ENCODE measurements at regions not wholly inside any gene's neighbourhood (a gene's known extent, or its start where the extent isn't known, plus 50 kb on each side); places are given as distances from the start of the nearest gene placed in this dataset.

DNA sequence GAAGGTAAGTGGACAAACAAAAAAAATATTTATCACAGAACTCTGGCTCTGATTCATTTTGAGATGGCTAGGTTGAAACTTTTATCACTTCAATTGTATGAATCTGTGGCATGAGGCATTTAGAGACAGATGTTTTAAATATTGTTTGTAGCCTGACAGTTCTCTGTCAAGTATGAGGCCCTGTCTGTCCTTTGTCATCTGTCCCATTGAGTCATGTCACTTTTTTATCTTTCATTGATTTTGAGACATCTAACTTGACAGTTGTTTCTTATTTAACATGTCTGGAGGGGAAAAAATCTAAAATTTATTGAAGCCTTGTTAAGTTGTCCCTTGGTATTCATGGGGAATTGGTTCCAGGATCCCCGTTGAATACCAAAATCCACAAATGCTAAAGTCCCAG is 829.5 kb downstream of the FSCB start:
- ATAC-seq = no peak
- TF ChIP-seq, protein P1, sequence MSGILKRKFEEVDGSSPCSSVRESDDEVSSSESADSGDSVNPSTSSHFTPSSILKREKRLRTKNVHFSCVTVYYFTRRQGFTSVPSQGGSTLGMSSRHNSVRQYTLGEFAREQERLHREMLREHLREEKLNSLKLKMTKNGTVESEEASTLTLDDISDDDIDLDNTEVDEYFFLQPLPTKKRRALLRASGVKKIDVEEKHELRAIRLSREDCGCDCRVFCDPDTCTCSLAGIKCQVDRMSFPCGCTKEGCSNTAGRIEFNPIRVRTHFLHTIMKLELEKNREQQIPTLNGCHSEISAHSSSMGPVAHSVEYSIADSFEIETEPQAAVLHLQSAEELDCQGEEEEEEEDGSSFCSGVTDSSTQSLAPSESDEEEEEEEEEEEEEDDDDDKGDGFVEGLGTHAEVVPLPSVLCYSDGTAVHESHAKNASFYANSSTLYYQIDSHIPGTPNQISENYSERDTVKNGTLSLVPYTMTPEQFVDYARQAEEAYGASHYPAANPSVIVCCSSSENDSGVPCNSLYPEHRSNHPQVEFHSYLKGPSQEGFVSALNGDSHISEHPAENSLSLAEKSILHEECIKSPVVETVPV (CRISPR knock-in tag; IDR thresholded peaks at IDR 0.05) = no peak
- TF ChIP-seq TOX (CRISPR knock-in tag; IDR thresholded peaks at IDR 0.05; ENCODE audit: borderline replicate concordance) (no peak), CSDC2 (CRISPR knock-in tag; IDR thresholded peaks at IDR 0.05) (no peak), RARB (CRISPR knock-in tag; IDR thresholded peaks at IDR 0.05) (no peak), ZFP3 (CRISPR knock-in tag; IDR thresholded peaks at IDR 0.05) (no peak)

DNA sequence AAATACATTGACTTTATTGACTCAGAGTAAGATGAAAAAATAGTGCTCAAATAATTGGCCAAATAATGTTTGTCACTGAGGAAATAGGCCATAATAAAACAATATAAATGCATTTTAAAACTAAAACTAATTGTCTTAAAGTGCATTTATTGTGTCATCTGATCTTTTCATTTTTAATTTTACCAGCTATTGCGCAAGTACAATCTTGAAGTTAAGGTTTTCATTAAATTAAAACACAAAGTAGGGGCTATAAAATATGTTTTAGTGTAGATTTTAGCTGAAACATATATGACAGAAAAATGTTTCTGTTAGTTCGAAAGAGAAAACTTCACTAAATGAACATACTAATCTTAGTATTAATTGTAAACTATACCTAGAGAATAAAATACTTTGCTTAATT is 832.8 kb downstream of the FSCB start:
- no peak for ATAC-seq

DNA sequence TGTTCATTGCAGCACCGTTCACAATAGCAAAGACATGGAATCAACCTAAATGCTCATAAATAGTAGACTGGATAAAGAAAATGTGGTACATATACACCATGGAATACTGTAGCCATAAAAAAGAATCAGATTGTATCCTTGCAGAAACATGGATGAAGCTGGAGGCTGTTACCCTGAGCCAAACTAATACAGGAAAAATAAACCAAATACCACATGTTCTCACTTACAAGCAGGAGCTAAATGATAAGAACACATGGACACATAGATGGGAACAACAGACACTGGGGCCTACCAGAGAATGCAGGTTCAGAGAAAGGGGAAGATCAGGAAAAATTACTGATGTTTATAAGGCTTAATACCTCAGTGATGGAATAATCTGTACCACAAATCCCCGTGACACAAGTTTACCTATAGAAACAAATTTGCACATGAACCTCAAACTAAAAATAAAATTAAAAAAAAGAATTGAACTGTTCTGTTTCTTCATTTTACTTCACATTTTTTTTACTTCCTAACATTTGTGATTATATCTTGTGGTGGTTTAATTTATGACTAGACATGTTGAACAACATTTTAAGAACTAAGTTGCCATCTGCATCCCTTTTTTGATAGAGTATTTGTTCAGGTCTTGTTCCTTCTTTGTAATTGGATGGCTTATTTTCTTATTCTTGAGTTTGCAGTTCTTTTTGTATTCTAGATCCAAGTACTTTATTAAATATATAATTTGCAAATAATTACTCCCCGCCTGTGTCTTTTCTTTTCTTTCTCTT is 835.2 kb downstream of the FSCB start:
- no peak for ATAC-seq
- no peak for TF ChIP-seq TOX (CRISPR knock-in tag; IDR thresholded peaks at IDR 0.05; ENCODE audit: borderline replicate concordance)
- TF ChIP-seq ARNTL (CRISPR knock-in tag; IDR thresholded peaks at IDR 0.05; ENCODE audit: borderline replicate concordance, low read depth) = no peak
- no peak for TF ChIP-seq ESRRG (CRISPR knock-in tag; IDR thresholded peaks at IDR 0.05)
- TF ChIP-seq, protein P2, sequence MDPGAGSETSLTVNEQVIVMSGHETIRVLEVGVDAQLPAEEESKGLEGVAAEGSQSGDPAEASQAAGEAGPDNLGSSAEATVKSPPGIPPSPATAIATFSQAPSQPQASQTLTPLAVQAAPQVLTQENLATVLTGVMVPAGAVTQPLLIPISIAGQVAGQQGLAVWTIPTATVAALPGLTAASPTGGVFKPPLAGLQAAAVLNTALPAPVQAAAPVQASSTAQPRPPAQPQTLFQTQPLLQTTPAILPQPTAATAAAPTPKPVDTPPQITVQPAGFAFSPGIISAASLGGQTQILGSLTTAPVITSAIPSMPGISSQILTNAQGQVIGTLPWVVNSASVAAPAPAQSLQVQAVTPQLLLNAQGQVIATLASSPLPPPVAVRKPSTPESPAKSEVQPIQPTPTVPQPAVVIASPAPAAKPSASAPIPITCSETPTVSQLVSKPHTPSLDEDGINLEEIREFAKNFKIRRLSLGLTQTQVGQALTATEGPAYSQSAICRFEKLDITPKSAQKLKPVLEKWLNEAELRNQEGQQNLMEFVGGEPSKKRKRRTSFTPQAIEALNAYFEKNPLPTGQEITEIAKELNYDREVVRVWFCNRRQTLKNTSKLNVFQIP (CRISPR knock-in tag; IDR thresholded peaks at IDR 0.05; ENCODE audit: borderline replicate concordance, low read depth) = no peak
- TF ChIP-seq ZNF70 (CRISPR knock-in tag; IDR thresholded peaks at IDR 0.05) = no peak
- TF ChIP-seq BACH2 (CRISPR knock-in tag; IDR thresholded peaks at IDR 0.05; ENCODE audit: borderline replicate concordance) = no peak
- TF ChIP-seq PPARA (CRISPR knock-in tag; IDR thresholded peaks at IDR 0.05; ENCODE audit: borderline replicate concordance) = no peak
- no peak for TF ChIP-seq CSDC2 (CRISPR knock-in tag; IDR thresholded peaks at IDR 0.05)
- no peak for TF ChIP-seq SNAI2 (CRISPR knock-in tag; IDR thresholded peaks at IDR 0.05)
- no peak for TF ChIP-seq ZC3H10 (CRISPR knock-in tag; IDR thresholded peaks at IDR 0.05)
- TF ChIP-seq, protein P1 (CRISPR knock-in tag; IDR thresholded peaks at IDR 0.05) = no peak
- TF ChIP-seq ZFP30 (CRISPR knock-in tag; IDR thresholded peaks at IDR 0.05) = no peak
- TF ChIP-seq, protein P3, sequence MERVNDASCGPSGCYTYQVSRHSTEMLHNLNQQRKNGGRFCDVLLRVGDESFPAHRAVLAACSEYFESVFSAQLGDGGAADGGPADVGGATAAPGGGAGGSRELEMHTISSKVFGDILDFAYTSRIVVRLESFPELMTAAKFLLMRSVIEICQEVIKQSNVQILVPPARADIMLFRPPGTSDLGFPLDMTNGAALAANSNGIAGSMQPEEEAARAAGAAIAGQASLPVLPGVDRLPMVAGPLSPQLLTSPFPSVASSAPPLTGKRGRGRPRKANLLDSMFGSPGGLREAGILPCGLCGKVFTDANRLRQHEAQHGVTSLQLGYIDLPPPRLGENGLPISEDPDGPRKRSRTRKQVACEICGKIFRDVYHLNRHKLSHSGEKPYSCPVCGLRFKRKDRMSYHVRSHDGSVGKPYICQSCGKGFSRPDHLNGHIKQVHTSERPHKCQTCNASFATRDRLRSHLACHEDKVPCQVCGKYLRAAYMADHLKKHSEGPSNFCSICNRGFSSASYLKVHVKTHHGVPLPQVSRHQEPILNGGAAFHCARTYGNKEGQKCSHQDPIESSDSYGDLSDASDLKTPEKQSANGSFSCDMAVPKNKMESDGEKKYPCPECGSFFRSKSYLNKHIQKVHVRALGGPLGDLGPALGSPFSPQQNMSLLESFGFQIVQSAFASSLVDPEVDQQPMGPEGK (CRISPR knock-in tag; IDR thresholded peaks at IDR 0.05; ENCODE audit: borderline replicate concordance) = no peak
- TF ChIP-seq, protein P4, sequence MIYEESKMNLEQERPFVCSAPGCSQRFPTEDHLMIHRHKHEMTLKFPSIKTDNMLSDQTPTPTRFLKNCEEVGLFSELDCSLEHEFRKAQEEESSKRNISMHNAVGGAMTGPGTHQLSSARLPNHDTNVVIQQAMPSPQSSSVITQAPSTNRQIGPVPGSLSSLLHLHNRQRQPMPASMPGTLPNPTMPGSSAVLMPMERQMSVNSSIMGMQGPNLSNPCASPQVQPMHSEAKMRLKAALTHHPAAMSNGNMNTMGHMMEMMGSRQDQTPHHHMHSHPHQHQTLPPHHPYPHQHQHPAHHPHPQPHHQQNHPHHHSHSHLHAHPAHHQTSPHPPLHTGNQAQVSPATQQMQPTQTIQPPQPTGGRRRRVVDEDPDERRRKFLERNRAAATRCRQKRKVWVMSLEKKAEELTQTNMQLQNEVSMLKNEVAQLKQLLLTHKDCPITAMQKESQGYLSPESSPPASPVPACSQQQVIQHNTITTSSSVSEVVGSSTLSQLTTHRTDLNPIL (CRISPR knock-in tag; IDR thresholded peaks at IDR 0.05; ENCODE audit: low read depth) = no peak
- TF ChIP-seq TCF4 (CRISPR knock-in tag; IDR thresholded peaks at IDR 0.05; ENCODE audit: borderline replicate concordance) = no peak
- TF ChIP-seq ZNF565 (CRISPR knock-in tag; conservative IDR thresholded peaks at IDR 0.05; ENCODE audit: low read depth) = no peak
- TF ChIP-seq RARB (CRISPR knock-in tag; IDR thresholded peaks at IDR 0.05) = no peak
- TF ChIP-seq GLIS3 (CRISPR knock-in tag; IDR thresholded peaks at IDR 0.05) = no peak
- no peak for TF ChIP-seq ISL1 (CRISPR knock-in tag; IDR thresholded peaks at IDR 0.05)

More for the DNA sequence above, 832.8 kb downstream of the FSCB start:
- TF ChIP-seq ZNF8 (CRISPR knock-in tag; IDR thresholded peaks at IDR 0.05) (no peak), ARNTL (CRISPR knock-in tag; IDR thresholded peaks at IDR 0.05; ENCODE audit: borderline replicate concordance, low read depth) (no peak), ZC3H10 (CRISPR knock-in tag; IDR thresholded peaks at IDR 0.05) (no peak), TCF4 (CRISPR knock-in tag; IDR thresholded peaks at IDR 0.05; ENCODE audit: borderline replicate concordance) (no peak), ZNF70 (CRISPR knock-in tag; IDR thresholded peaks at IDR 0.05) (no peak), TOX (CRISPR knock-in tag; IDR thresholded peaks at IDR 0.05; ENCODE audit: borderline replicate concordance) (no peak), RARB (CRISPR knock-in tag; IDR thresholded peaks at IDR 0.05) (no peak), ISL1 (CRISPR knock-in tag; IDR thresholded peaks at IDR 0.05) (no peak), GLIS3 (CRISPR knock-in tag; IDR thresholded peaks at IDR 0.05) (no peak)
- TF ChIP-seq, protein P4 (CRISPR knock-in tag; IDR thresholded peaks at IDR 0.05; ENCODE audit: low read depth) = no peak
